DND-41 (cell line): ENCODE measurements at regions not wholly inside any gene's neighbourhood (a gene's known extent, or its start where the extent isn't known, plus 50 kb on each side); places are given as distances from the start of the nearest gene placed in this dataset.

Experiments
- CTCF ChIP-seq: IDR thresholded peaks from 2 replicates; pipeline ENCODE4 v1.5.1; 2012; ENCODE audit warnings: borderline replicate concordance, low read length, moderate library complexity, mild to moderate bottlenecking; ENCODE audit not compliant: poor library complexity, severe bottlenecking; ENCODE audit errors: extremely low read depth
- EZH2 ChIP-seq: IDR thresholded peaks from 3 replicates; pipeline ENCODE4 v1.6.1; 2012; ENCODE audit warnings: borderline replicate concordance, low read depth, mild to moderate bottlenecking, moderate library complexity, low read length, inconsistent platforms; ENCODE audit not compliant: severe bottlenecking

- TF ChIP-seq CTCF, result no peak
- no peak for TF ChIP-seq EZH2
Measured at GRCh38 chr2:100218552-100218951, 76.2 kb upstream of the AFF3 start.
